ENCODE measurements at regions not wholly inside any gene's neighbourhood (a gene's known extent, or its start where the extent isn't known, plus 50 kb on each side); places are given as distances from the start of the nearest gene placed in this dataset.

DNA sequence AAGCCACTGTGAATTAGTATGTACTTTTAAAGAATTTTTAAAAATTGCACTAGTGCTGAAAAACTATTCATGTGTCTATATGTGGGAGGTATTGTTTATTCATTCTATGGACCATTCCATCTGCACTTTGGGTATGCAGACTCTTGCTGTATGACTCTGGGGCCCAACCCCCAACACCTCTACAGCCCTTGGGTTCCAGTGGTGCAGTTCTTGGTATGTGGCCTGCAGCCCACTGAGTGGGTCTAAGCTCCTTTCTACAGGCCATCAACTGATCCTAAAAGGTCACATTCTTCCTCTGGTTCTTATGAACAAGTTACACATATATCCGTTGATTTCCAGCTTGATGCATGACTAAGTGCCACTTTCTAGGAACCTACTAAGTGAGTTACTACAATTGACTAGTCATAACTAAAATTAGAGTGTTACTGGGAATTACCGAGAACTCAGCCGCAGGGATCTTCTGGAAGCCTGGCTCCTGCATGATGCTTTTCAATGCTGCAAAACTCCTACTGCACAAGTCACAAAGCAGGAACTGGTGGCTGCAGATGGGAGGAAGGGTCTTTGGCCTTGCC, 62.4 kb upstream of the MED13L start:
- Histone ChIP-seq H3K56ac (ENCODE audit: insufficient read length, low read depth, low read length) (no peak overlapping the region), H3K23me2 (ENCODE audit: insufficient read length, low read depth, low read length, poor library complexity, severe bottlenecking) (no peaks in the 10 kb centered on the region), H2BK12ac (ENCODE audit: insufficient read length, low read depth, low read length) (no peak overlapping the region), H4K5ac (ENCODE audit: insufficient read length, low read depth, low read length) (no peak overlapping the region), H3K9me3 (ENCODE audit: control insufficient read depth, low read depth, low read length) (no peaks in the 10 kb centered on the region), H3K4me1 (ENCODE audit: insufficient read depth, low read length) (peaks cover 5% of the 10 kb centered on the region; the same call in 1 of the 2 replicates), H3K27me3 (ENCODE audit: insufficient read depth, low read length) (no peaks in the 10 kb centered on the region), H3K23ac (ENCODE audit: insufficient read length, low read depth, low read length) (no peak overlapping the region), H2BK15ac (ENCODE audit: low read depth, low read length) (no peak overlapping the region), H2AFZ (ENCODE audit: low read length) (no peak overlapping the region), H3K4me2 (ENCODE audit: insufficient read depth, insufficient read length, low read length) (no peak overlapping the region), H2BK20ac (ENCODE audit: low read depth, low read length, poor library complexity, severe bottlenecking) (no peak overlapping the region), H4K91ac (ENCODE audit: insufficient read length, low read depth, low read length) (no peak overlapping the region), H2BK120ac (ENCODE audit: low read depth, low read length, poor library complexity, severe bottlenecking) (no peak overlapping the region), H3K14ac (ENCODE audit: insufficient read depth, low read length) (no peak overlapping the region), H2BK5ac (ENCODE audit: insufficient read length, low read length) (no peak overlapping the region), H3K79me2 (ENCODE audit: insufficient read depth, low read length) (no peaks in the 10 kb centered on the region), H3K4ac (ENCODE audit: low read depth, low read length) (no peak overlapping the region), H3K79me1 (ENCODE audit: insufficient read depth, low read depth, low read length, poor library complexity, severe bottlenecking) (no peaks in the 10 kb centered on the region), H3T11ph (ENCODE audit: low read length) (no peak overlapping the region), H3K9ac (ENCODE audit: extremely low read depth, insufficient read length, low read length) (no peak overlapping the region), H3K27ac (ENCODE audit: insufficient read length, low read depth, low read length) (no peak overlapping the region), H4K8ac (replicated peaks; ENCODE audit: insufficient read length, low read depth, low read length) (no peak overlapping the region), H2AK5ac (ENCODE audit: insufficient read length, low read length) (no peak overlapping the region), H4K20me1 (ENCODE audit: control insufficient read depth, insufficient read depth, insufficient read length) (no peaks in the 10 kb centered on the region), H3K18ac (ENCODE audit: insufficient read length, low read depth, low read length) (no peak overlapping the region)
- no peak overlapping the region; a peak in 1 of 7 replicates for H3K27ac Mint-ChIP-seq
- H3K4me1 Mint-ChIP-seq, result peaks cover 33 to 43% of the 10 kb centered on the region in 2 experiments
- H3K4me3 Mint-ChIP-seq, result no peak overlapping the region
- TF ChIP-seq, protein P1, sequence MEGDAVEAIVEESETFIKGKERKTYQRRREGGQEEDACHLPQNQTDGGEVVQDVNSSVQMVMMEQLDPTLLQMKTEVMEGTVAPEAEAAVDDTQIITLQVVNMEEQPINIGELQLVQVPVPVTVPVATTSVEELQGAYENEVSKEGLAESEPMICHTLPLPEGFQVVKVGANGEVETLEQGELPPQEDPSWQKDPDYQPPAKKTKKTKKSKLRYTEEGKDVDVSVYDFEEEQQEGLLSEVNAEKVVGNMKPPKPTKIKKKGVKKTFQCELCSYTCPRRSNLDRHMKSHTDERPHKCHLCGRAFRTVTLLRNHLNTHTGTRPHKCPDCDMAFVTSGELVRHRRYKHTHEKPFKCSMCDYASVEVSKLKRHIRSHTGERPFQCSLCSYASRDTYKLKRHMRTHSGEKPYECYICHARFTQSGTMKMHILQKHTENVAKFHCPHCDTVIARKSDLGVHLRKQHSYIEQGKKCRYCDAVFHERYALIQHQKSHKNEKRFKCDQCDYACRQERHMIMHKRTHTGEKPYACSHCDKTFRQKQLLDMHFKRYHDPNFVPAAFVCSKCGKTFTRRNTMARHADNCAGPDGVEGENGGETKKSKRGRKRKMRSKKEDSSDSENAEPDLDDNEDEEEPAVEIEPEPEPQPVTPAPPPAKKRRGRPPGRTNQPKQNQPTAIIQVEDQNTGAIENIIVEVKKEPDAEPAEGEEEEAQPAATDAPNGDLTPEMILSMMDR (conservative IDR thresholded peaks at IDR 0.05), result no peak
- no peak for DNase-seq
- peaks cover 3% of the 10 kb centered on the region; the same call in 1 of the 2 replicates for H3K27me3 Mint-ChIP-seq (ENCODE audit: low read depth)
- H3K9me3 Mint-ChIP-seq, result peaks cover 11 to 18% of the 10 kb centered on the region in 2 experiments
- WGBS (ENCODE audit: extremely low coverage, insufficient read length, low lambda C conversion rate), result no CpG with 5 or more reads among the region's 3 CpGs
- H3K36me3 Mint-ChIP-seq (ENCODE audit: insufficient read depth in 1 of 3, low read depth in 3 of 3), result peaks cover 2 to 20% (median 9%) of the 10 kb centered on the region in 3 experiments; a peak in 6 of 7 replicates
